ENCODE measurements at regions not wholly inside any gene's neighbourhood (a gene's known extent, or its start where the extent isn't known, plus 50 kb on each side); places are given as distances from the start of the nearest gene placed in this dataset.

DNA sequence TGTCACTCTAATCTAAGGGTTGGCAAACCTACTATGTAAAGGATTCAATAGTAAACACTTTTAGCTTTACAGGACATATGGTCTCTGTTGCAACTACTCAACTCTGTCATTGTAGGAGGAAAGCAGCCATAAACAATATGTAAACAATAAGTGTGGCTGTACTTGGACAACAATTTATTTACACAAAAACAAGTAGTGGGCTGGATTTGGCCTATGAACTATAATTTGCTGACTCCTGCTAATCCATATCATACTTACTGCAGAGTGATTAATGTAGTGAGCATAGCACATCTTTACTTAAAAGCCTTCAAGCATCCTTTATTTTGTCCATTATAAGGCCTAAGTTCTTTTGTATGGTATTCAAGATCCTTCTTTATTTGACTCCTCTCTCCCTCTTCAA lies 441.9 kb downstream of the ZIC1 start:
- no peak for DNase-seq (ENCODE audit: low spot score)

DNA sequence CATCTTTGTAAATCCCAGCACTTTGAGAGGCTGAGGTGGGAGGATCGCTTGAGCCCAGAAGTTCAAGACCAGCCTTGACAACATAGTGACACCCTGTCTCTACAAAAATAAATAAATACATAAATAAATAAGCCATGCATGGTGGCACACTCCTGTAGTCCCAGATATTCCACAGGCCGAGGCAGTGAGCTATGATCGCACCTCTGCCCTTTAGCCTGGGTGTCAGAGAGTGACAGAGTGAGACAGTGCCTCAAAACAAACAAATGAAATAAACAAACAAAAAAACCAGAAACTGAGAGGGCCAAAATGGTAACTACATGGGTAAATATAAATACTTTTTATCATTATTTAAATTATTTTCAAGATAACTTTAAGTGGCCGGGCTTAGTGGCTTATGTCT lies 445.4 kb downstream of the ZIC1 start:
- no peak for DNase-seq (ENCODE audit: low spot score)

DNA sequence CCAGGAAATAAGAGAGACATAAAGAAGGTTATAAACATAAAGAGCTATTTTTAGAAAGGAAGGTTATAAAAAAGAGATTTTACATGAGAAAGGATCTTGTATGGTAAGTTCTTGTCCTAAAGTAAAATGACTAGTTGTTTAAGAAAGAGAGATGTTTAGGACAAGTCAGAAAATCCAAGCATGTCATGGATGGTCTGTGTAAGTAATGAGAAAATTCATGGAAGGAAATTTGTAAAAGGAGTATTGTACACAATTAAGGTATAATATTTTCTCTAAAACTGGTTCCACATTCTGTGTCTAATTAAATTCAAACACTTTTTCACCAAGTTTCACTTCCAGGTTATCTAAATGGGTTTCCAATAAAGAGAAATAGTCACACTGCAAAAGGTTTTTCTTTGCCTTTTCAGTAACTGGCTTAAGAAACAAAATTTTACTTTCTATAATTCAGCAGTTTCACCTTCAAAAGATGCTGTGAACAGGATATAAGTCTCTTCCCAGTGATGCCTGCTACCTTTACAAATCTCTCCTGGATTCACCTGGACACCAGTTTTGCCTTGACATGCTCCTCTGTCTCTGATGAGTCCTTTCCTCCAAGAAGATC lies 455.7 kb downstream of the ZIC1 start:
- DNase-seq (ENCODE audit: low spot score) = no peak

DNA sequence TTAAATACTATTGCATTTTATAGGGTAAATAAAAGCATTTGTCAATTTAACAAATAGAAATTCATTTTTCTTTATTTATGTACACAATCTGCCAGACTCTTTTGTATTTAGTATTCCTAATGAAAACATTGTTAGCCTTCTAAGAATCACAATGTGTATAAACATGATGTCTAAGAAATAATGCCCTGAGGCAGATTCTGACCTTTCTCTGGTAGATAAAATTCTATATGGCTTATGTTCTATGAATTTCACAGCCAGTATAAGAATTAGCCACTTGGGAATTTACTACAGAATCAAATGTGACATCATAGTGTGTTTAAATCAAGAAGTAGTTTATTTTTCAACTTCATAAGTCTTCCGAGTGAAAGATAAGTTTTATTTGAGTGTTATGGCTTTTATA lies 457.4 kb downstream of the ZIC1 start:
- DNase-seq (ENCODE audit: low spot score) = no peak

DNA sequence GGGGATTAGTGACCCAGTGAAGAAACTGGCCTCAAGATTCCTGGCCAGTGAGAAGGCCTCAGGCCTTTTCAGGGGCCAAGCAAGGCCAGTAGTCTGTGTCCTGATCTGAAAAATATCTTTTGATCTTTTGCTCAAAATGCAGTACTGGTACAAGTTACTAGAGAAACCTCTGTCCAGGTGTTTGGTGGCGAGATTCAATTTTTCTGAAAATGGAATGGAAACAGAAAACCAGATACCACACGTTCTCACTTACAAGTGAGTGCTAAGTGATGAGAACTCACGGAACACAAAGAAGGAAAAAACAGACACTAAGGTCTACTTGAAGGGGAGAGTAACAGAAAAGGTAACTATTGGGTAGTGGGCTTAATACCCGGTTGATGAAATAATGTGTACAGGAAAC lies 463.4 kb downstream of the ZIC1 start:
- DNase-seq (ENCODE audit: low spot score) = no peak

DNA sequence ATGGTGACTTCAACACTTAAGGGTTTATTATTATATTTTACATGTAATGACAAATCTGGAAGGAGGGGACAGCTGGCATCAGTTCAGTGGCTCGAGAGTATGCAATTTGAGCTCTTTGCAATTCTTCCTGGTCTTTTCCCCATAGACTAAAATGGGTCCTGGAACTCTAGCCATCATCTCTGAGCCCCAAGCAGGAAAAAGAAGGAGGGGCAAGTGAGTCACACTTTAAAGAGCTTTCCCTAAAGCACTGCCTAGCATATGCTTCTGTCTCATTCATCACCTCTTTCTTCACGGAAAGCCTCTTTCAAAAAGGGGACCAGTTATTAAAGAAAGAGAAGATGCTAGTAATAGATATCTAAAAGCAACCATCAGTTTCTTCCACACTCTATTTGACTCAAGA lies 466.3 kb downstream of the ZIC1 start:
- DNase-seq (ENCODE audit: low spot score) = no peak

DNA sequence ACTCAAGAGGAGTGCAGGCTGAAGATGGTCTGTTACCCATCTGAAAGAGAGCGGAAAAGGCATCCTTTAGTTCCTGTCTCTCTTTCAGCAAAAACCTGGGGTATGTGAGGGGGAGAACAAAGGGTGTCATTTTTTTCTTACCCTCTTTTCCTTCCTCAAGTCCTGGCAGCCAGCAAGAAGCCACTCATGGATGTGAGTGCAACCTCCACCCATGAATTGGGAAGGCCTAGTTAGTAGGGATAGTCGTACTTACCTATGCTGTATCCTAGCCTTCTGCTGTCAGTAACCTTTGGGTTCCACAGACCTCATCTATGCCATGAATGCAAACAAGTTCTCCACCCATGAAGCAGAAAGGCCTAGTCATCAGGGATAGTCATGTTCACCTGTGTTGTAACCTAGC lies 472.8 kb downstream of the ZIC1 start:
- DNase-seq (ENCODE audit: low spot score) = no peak

DNA sequence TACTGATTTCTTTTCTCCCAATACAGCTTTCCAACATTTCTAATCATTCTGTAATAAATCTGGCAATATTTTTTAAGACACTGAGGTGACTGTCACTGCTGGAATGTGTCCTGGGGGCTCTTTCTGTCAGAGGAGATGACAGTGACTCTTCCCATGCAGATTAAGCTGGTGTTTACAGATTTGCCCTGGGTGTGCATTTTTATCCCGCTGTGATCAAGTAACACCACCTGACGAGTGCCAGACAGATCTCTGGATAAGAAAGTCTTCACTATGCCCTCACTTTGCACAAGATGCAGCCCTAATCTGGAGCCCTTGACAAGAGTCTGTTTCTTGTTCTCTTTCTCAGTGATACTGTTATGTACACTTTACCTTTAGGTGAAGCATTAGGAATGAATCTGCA lies 477.7 kb downstream of the ZIC1 start:
- no peak for DNase-seq (ENCODE audit: low spot score)

DNA sequence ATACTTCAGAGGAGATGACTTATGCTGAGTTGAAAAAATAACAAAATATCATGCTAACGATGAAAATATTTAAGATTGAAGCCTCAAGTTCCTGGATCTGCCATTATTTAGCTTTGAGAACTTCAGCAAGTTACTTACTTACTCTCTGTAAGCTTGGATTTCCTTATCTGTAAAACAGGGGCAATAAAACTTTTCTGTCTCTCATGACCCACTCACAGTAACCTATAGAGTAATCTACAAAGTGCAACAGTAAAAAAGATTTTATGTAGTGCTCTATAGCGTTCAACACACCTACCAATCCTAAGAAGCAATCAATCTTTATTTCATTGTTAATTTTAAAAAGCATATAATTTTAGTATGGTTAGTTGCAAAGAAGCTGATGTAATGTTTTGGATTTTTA lies 478.6 kb downstream of the ZIC1 start:
- no peak for DNase-seq (ENCODE audit: low spot score)

DNA sequence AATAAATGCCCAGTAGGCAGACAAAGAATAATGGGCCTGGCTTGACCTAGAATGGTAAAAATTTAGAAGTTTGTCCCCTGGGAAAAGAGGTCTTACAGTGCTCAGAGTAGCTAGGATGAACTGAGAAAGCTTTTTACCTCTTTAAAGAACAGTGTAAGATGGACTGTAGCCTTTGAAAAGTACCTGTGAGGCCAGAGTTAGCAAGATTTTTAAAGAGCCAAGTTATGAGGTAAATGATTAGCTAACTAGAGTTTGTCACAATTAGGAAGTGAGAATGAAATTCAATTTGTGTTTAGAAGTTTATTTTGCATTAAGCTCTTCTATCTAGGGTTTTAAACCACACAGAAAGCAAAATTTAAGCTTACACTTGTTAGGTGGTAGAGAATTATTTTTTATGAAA lies 480.9 kb downstream of the ZIC1 start:
- no peak for DNase-seq (ENCODE audit: low spot score)

DNA sequence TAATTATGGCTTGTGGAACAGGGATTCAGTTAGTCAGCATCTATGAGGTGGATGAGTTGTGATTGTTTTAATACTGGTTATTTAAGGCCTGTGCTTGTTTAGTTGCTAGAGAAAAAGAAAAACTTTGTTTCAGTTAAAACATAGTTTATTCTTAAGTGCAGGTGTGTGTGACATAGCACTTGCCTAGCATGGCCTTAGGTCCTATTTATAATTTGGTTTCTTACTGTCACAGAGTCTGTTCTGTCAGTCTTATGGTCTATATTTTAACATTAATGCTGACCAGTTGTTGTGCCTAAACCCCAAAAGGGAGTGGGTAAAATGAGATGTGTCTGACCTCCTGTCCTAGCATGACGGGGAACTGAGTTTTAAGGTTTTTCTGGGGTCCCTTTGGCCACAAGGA lies 486.3 kb downstream of the ZIC1 start:
- DNase-seq (ENCODE audit: low spot score) = no peak

DNA sequence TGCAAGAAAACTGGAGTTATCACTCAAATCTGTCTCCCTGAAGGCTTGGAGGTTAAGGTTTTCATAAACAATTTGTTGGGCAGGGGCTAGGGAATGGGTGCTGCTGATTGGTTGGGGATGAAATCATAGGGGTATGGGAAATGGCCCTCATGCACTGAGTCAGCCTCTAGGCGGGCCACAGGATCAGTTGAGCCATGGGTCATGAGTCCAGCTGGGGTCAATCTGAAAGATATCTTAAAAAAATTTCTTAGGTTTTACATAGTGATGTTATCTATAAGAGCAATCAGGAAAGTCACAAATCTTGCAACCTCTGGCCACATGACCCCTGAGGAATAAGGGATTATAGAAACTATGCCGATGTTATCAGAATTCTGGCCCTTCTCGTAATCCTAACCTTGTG lies 491.7 kb downstream of the ZIC1 start:
- DNase-seq (ENCODE audit: low spot score) = no peak

DNA sequence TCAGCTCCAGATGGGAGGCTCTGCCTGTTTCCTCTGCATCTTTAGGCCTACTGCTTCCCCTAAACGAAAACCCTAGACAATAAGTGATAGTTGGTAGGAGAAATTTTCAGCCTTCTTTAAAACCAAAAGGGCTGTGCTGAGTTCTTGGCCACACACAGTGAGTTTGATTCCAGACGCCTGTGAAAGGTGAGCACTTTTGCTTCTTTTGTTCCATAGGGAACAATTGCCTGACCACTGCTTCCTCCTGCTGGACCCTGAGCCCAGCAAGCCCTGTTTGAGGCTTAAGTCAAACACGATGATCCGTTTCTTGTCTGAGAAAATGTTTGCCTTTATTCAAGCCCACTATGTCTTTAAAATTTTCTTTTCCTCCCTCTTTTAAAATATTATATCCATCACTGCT lies 493.9 kb downstream of the ZIC1 start:
- no peak for DNase-seq (ENCODE audit: low spot score)

DNA sequence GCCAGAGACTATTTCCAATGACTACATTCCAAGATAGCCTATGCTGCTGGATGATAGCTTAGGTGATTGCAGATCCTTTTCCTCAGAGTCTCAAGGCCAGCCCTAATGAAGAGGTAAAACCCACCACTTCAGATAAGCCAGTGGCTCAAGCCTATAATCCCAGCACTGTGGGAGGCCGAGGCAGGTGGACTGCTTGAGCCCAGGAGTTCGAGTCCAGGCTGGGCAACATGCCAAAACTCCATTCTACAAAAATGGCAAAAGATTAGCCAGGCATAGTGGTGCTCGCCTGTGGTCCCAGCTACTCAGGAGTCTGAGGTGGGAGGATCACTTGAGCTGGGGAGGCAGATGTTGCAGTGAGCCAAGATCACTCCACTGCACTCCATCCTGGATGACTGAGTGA lies 495.3 kb downstream of the ZIC1 start:
- no peak for DNase-seq (ENCODE audit: low spot score)

DNA sequence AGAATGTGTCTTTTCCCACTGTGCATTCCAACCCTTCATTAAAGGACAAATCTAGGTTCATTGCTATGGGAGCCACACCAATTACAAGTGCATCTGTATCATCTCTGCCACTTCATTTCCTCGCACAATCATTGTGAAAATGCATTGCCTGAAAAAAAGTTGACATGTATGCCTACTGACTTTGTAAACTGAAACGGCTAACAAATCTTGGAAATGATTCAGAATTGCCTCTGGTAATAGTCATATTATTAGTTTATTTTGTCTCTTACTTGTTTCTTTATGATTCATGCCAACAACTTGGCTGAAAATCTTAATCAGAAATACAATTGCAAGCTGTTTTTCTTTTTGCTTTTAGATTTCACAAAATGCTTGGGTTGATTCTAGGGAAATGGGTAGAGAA lies 497.1 kb downstream of the ZIC1 start:
- DNase-seq (ENCODE audit: low spot score) = no peak

DNA sequence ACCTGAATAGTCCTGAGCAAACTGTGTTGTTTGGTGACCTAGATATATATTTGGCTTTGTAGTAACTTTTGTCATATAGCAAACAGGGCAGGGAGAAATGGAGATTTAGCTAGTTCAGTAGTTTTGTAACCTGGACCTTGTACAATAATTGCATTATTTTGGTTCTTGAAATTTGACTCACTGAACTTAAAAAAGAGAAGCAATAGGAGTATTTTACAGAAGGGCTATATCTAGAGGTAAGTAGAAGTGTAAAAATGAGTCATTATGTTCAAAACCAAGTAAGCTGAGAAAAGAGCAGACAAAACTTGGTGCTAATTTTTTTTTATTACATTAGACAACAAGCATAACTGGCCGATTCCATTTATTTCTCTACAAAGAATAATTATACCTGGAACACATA lies 505.4 kb downstream of the ZIC1 start:
- DNase-seq (ENCODE audit: low spot score) = no peak

DNA sequence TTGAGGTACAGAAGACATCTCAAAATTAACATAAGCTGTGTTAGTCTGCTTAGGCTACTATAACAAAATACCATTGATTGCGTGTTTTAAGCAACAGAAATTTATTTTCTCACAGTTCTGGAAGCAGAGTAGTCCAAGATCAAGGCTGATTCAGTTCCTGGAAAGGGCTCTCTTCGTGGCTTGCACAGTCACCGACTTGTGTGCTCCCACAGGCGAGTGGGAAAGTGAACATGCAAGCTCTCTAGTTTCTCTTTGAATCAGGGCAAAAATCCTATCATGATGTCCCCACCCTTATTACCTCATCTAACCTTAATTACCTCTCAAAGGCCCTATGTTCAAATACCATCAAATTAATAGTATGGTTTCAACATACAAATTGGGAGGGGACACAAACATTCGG lies 505.9 kb downstream of the ZIC1 start:
- DNase-seq (ENCODE audit: low spot score) = no peak

DNA sequence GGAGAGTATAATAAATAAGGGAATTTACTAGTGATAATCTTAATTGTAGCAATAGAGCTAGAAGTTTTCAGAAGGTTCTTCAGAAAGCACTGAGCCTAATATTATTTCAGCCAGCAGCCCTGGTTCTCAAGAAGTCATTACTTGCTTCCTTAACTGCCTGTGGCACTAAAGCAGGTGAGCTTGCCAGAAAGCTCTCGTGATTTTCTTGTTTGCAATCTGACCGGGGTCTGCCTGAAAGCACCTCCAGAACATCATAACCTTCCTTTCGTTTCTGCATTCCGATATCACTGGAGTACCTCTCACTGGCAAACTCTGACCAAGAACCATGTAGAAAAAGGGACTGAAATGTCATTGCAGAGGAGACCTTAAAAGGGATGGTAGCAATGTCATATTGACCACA lies 510.3 kb downstream of the ZIC1 start:
- no peak for DNase-seq (ENCODE audit: low spot score)

DNA sequence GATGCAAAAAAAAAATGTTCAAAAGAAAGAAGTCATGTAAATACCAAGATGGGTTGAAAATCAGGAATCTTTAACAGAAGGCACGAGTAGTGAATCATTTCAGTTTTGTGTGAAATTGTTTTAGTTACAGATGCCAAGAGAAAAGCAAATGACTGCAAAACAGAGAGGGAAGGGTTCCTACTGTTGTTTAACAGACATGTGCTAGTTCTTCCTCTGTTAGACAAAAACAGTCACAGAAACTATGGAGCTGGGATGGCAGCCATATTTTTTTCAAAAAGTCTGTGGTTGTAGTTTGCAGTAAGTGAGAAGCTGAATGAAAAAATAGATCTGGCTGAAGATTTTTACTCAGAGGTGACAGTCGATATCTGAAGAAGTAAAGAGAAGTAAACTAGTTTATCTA lies 511.9 kb downstream of the ZIC1 start:
- DNase-seq (ENCODE audit: low spot score) = no peak

DNA sequence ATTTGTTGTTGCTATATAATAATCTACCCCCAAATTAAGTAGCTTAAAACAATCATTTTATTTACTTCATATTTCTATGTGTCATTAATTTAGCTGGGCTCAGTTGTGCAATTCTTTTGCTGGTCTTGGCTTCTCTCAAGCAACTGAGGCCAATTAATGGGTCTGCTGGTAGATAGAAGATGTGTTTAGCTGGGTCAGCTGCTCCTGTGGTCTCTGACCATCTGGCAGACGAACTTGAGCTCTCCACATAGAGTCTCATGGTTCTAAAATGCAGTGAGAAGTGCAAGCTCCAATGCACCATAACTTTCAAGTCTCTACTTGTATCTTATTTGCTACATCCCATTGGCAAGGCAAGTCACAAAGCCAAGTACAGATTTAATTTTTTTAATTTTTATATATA lies 515.6 kb downstream of the ZIC1 start:
- no peak for DNase-seq (ENCODE audit: low spot score)

DNA sequence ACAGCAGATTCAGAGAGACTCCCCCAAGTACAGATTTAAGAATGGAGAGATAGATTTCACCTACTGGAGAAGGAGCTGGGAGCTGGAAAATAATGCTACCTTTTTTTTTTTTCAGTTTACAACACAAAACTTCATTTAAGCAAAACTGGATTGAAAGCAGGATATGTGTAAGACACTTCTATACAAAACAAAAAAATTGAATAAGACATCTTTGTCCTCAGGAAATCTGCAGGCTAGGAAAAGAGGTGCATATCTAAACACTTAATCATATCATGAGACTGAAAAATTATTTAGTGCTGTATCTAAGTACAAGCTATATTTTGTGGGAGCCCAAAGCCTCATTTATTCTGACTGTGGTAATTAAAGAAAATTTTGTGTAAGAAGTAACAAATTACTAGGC lies 516.1 kb downstream of the ZIC1 start:
- DNase-seq (ENCODE audit: low spot score) = no peak

DNA sequence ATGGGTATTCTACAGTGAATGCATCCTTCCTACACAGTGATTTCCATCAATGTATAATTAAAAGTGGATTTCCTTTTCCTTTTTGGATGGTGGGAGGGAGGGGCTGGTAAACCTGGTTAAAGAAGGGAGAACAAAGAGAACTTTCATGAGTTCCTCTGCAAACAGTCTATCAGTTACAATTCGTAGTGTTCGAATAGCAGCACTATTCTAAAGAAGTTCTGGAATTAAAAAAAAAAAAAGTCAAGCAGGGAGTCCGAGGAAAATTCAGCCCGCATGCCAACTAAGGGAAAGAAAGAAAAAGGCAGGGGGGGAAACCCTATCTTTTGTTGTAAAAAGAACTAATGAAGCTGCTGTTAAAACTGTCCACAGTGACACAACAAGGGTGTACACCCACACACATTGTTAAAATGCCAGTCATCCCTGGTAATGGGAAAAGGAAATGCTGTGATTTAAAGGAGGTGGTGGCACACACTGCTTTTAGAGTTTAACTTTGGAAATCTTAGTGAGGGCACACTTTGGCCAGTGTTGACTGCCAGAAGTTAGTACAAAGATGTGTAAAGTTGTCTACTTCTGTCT lies 521.2 kb downstream of the ZIC1 start:
- peak; percentile 43 for DNase-seq (ENCODE audit: low spot score)

DNA sequence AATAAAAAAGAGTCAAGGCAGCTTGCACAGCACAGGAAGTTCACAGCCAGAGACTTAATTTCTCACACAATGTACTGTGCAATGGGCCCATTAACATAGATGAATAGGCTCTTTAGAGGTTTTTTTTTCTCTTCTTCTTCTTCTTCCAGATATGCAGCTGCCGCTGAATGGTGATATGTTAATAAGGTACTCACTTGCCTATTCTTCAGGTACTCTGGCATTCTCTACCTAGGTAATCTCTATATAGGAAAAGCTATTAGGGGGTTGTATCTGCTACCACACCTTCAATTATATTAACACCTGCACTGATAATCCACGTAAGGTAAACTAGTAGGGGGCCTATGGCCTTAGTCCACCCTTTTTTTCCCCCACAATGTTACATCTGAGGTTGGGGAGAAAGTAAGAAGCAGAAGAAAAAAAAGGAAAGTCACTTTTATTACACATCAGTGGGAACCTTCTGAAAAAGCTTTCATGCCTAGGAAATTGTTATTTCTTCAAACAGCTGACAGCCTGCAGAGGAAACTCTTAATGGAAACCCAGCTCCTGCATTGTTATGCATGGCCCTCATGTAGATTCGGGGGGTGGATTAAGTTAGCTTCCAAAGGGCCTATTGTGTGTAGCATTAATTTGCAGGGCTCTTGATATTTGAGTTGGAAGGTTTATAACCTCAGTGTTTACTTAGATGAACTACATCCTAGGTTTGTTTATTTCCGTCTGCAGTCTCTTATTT lies 525.5 kb downstream of the ZIC1 start:
- DNase-seq (ENCODE audit: low spot score) = no peak

DNA sequence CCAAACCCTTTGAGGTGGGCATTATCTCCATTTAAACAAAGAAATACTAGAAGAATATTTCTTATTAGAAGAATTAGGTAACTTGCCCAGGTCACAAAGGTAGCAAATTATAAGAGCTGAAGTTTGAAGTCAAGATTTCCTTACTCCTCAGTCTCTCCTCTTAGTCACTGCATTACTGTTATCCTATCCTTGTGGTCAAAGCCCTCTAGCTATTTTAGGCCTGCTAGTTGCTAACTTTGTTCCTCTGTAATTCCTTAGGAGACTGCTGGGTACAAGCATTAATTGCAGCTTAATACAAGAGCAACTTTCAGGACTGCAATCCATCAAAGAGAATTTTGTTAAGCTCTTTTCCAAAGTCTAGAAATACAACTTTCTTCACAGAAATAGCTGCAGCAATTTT lies 528.2 kb downstream of the ZIC1 start:
- DNase-seq (ENCODE audit: low spot score) = no peak
